ENCODE measurements at regions not wholly inside any gene's neighbourhood (a gene's known extent, or its start where the extent isn't known, plus 50 kb on each side); places are given as distances from the start of the nearest gene placed in this dataset.

DNA sequence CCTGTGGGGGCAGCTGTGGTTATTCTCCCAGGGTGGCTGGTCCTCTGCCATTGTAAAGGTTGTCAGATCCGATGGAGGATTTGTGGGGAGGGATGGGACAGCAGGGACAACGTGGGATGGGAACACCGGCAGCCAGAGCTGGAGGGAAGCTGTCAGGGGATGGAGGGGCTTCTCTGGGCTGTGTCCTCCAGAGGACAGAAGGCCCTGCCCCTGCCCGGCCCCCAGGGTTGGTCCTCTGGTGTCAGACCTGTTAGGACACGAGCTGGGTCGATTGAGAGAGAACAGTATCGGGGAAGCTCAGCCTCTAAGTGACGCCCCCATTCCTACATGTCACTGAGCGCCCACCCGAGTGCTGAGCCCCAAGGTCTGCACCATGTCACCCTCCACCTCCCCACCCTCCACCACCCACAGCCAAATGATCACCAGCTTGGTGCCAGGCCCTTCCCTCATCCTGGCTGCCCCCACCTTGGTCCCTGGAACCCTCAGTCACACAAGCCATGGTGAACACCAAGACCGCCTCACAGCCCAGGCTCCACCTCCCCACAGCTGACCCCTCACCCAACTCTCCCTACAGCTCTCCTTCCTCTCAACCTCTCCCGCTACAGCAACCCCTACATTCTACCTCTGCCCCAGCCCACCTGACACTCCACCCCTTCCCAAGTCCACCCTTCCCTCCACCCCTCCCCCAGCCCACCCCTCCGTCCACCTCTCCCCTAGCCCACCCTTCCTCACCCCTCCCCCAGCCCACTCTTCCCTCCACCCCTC, 244.4 kb downstream of the MATN1 start:
- no peak for DNase-seq
- H3K27ac ChIP-seq, result no peak overlapping the region
- intact Hi-C loops (cut with DNase I), result no loop called here
- peaks cover 0 to 7% of the 10 kb centered on the region in 2 donors for H3K9me3 ChIP-seq
- no peaks in the 10 kb centered on the region for H3K36me3 ChIP-seq
- TF ChIP-seq CTCF (IDR thresholded peaks at IDR 0.05), result no peak
- H3K4me3 ChIP-seq, result no peak overlapping the region
- H3K4me1 ChIP-seq (ENCODE audit: insufficient read depth), result no peaks in the 10 kb centered on the region
- H3K27me3 ChIP-seq, result no peaks in the 10 kb centered on the region
- WGBS, 3 donors, result 83 to 84% (median 83%) methylated on average over 12 of the region's 13 CpGs

DNA sequence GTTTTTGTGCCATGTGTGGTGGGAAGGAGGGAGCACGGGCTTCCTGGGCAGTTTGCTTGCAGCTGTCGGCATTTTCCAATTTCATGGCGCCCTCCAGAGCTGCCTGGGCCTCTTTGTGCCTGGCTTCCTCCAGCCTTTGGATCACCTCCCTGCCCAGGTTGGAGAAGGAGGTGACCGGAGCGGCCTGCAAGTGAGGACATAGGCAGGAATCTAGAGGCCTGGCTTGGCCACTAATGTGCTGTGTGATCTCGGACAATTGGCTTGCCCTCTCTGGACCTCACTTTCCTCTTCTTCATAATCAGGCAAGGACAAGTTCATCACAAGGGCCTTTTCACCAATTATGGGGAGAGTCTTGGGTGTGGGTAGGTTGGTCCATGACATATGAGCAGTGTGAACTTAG, 245.1 kb downstream of the MATN1 start:
- no peaks in the 10 kb centered on the region for H3K36me3 ChIP-seq
- H3K4me1 ChIP-seq (ENCODE audit: insufficient read depth), result no peaks in the 10 kb centered on the region
- DNase-seq, result no peak
- 80 to 89% (median 82%) methylated on average over 6 of the region's 6 CpGs for WGBS, 3 donors
- no peak for TF ChIP-seq CTCF (IDR thresholded peaks at IDR 0.05)
- no peak for TF ChIP-seq POLR2A (IDR thresholded peaks at IDR 0.05)
- TF ChIP-seq EP300 (IDR thresholded peaks at IDR 0.05), result no peak
- H3K4me3 ChIP-seq, result no peak overlapping the region
- intact Hi-C loops (cut with DNase I), result no loop called here
- no peak overlapping the region for H3K27ac ChIP-seq
- H3K9me3 ChIP-seq, result peaks cover 0 to 7% of the 10 kb centered on the region in 2 donors
- H3K27me3 ChIP-seq, result no peaks in the 10 kb centered on the region

DNA sequence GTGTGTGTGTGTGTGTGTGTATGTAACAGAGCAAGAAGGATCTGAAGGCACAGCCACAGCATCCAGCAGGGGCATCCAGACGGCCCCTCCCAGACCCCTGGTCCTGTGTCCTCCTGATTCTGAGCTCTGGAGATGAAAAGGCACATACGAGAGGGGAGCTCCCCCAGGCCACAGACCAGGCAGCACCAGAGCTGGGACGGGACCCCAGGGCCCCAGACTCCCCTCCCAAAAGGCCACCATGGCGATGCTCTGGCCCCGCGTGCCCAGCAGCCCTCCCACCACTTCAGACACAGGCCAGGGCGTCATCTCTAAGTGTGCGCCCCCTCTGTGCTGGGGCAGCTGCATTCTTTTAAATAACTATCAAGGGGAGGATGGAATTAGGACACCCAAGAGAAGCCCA, 245.8 kb downstream of the MATN1 start:
- intact Hi-C loops (cut with DNase I), result no loop called here

GRCh38 chr1:30476911-30477459, 246.4 kb downstream of the MATN1 start:
- 84 to 86% (median 84%) methylated on average over 8 of the region's 8 CpGs for WGBS, 3 donors
- H3K9me3 ChIP-seq, result peaks cover 0 to 3% of the 10 kb centered on the region in 2 donors
- TF ChIP-seq CTCF (IDR thresholded peaks at IDR 0.05) (no peak), EP300 (IDR thresholded peaks at IDR 0.05) (no peak), POLR2A (IDR thresholded peaks at IDR 0.05) (no peak)
- H3K4me3 ChIP-seq, result no peak overlapping the region
- no peak for DNase-seq
- no peaks in the 10 kb centered on the region for H3K36me3 ChIP-seq
- no peaks in the 10 kb centered on the region for H3K27me3 ChIP-seq
- no peaks in the 10 kb centered on the region for H3K4me1 ChIP-seq (ENCODE audit: insufficient read depth)
- intact Hi-C loops (cut with DNase I), result no loop called here
- H3K27ac ChIP-seq, result no peak overlapping the region

More for the DNA sequence above, 245.8 kb downstream of the MATN1 start:
- Histone ChIP-seq H3K4me3 (no peak overlapping the region), H3K36me3 (no peaks in the 10 kb centered on the region), H3K9me3 (peaks cover 0 to 7% of the 10 kb centered on the region in 2 donors), H3K27ac (no peak overlapping the region), H3K27me3 (no peaks in the 10 kb centered on the region), H3K4me1 (ENCODE audit: insufficient read depth) (no peaks in the 10 kb centered on the region)
- 54 to 69% (median 62%) methylated on average over 8 of the region's 8 CpGs for WGBS, 3 donors
- no peak for DNase-seq
- no peak for TF ChIP-seq EP300 (IDR thresholded peaks at IDR 0.05)
- TF ChIP-seq CTCF (IDR thresholded peaks at IDR 0.05), result no peak
- TF ChIP-seq POLR2A (IDR thresholded peaks at IDR 0.05), result no peak

Measured in ovary (tissue), 7 donors.